ENCODE measurements at regions not wholly inside any gene's neighbourhood (a gene's known extent, or its start where the extent isn't known, plus 50 kb on each side); places are given as distances from the start of the nearest gene placed in this dataset.

DNA sequence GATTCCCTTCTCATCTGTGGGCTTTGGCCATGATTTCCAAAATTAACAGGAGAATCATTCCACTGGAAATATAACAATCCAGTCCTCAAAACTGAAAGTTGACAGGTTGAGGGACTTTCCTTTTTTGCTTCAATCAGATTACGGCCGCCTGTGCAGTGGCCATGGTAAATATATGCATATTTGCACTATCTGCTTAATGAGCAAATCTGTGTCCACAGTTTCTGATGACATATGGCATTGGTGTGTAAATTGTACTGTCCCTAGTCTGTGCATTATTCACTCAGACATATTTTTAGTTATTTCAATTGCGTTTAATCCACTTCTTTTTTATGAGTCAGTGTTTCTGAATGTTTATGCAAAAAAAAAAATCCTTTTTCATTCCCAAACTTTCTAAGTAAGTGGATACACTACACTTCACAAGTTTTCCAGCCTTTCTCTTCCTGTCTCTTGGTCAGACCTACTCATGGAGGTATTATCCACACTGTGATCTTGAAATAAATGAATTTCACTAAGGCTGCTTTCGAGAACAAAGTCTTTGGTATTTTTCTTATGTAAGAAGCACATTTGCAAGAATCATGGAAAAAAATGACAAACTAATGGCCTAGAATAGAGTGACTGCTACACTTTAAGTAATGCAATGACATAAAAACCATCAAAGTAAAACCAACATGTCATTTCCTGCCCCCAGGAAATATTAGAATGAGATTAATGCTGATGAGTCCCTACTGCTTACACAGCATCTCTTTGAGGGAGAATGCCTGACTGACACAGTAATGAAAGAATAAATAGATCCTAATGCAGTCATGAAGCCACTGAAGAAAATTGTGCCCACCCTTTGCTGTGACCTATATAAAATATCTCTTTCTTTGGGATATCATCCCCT lies 76.4 kb upstream of the MTNR1B start:
- ATAC-seq, result no peak
- no peak for DNase-seq

DNA sequence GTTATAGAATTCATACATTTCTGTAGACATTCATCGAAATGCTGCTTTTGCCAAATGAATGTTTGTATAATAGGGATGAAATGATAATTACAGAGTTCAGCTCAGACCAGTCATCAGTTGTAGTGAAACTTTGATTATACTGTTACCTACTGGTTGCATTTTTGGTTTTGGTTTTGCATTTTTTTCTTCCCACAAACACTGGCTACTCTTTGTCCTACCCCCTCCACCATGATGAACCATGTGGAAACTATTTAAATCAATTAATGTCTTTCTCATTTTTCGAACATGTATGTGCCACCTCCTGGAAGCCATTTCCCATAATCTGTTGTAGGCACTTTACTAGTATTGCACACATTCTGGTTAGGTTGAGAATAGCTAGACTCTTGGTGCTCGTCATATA lies 75.3 kb upstream of the MTNR1B start:
- no peak overlapping the region for H3K4me3 Mint-ChIP-seq
- no peaks in the 10 kb centered on the region for H3K9me3 Mint-ChIP-seq
- DNase-seq (no peak), ATAC-seq (no peak)
- no peaks in the 10 kb centered on the region for H3K27me3 Mint-ChIP-seq (ENCODE audit: low read depth)
- no peaks in the 10 kb centered on the region for H3K36me3 Mint-ChIP-seq (ENCODE audit: insufficient read depth)
- H3K4me1 Mint-ChIP-seq (ENCODE audit: low read depth), result no peaks in the 10 kb centered on the region

More for the DNA sequence above, 76.4 kb upstream of the MTNR1B start:
- Mint-ChIP-seq H3K4me3 (no peak overlapping the region), H3K27me3 (ENCODE audit: low read depth) (no peaks in the 10 kb centered on the region), H3K36me3 (ENCODE audit: insufficient read depth) (no peaks in the 10 kb centered on the region), H3K4me1 (ENCODE audit: low read depth) (no peaks in the 10 kb centered on the region), H3K9me3 (no peaks in the 10 kb centered on the region)

DNA sequence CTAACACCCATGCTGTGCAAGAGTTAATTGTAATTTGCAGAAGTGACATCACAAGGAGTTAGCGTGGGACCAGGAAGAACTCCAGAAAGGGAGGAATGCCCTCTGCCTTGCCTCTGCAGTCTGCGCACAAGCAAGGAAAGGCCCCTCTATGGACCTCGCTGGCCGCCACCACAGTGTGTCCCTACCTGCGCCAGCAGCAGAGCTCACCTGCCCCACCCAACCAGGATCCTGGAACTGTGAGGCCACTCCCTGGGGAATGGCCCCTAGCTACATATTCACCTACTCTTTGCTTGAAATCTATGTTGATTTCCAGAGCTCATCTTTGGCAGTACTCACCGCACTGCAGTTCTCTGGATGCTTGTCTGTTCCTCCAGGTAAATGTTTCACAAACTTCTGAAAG lies 72.0 kb upstream of the MTNR1B start:
- Mint-ChIP-seq H3K27me3 (ENCODE audit: low read depth) (no peaks in the 10 kb centered on the region), H3K36me3 (ENCODE audit: insufficient read depth) (no peaks in the 10 kb centered on the region), H3K9me3 (no peaks in the 10 kb centered on the region), H3K4me1 (ENCODE audit: low read depth) (no peaks in the 10 kb centered on the region), H3K4me3 (no peak overlapping the region)
- DNase-seq (no peak), ATAC-seq (no peak)

DNA sequence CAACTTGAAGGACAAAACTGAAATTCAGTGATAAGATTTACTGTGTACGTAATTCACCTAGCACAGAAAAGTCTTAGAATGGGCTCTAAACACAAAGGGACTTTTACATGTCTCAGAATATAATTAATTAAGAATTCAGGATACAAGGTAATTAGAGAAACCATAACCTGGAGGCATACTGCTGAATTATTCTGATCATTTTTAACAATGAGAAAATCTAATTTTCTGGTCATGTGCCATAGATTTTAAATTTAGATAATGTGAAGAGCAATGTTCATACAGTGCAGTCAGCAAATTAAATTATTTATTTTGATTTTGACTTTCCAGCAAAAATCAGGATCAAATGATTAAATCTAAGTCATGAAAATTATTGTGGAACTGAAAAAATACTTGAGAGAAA lies 67.0 kb upstream of the MTNR1B start:
- H3K27me3 Mint-ChIP-seq (ENCODE audit: low read depth), result peaks cover 2% of the 10 kb centered on the region
- no peaks in the 10 kb centered on the region for H3K9me3 Mint-ChIP-seq
- ATAC-seq (no peak), DNase-seq (no peak)
- no peaks in the 10 kb centered on the region for H3K4me1 Mint-ChIP-seq (ENCODE audit: low read depth)
- no peak overlapping the region for H3K4me3 Mint-ChIP-seq
- no peaks in the 10 kb centered on the region for H3K36me3 Mint-ChIP-seq (ENCODE audit: insufficient read depth)

DNA sequence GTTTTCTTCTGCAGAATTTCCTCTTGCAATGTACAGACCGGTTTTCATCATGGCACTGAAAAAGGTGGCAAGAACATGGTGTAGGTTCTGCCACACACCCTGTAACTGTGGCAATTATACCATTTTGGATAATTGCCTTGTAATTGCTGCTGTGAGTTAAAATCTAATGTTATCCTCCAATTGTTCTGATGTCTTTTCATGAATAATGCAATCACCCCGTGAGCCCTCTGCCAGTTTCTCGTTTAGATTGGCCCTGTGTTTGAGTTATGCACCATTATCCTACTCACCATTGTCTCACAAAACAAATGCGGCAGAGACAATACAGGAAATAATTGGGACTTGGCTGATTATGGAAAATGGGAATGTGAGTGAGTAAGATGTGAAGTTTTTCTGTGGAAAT lies 61.8 kb upstream of the MTNR1B start:
- peaks cover 4% of the 10 kb centered on the region for H3K9me3 Mint-ChIP-seq
- no peaks in the 10 kb centered on the region for H3K4me1 Mint-ChIP-seq (ENCODE audit: low read depth)
- no peak overlapping the region for H3K4me3 Mint-ChIP-seq
- H3K36me3 Mint-ChIP-seq (ENCODE audit: insufficient read depth), result no peaks in the 10 kb centered on the region
- no peak for DNase-seq
- peaks cover 2% of the 10 kb centered on the region for H3K27me3 Mint-ChIP-seq (ENCODE audit: low read depth)
- ATAC-seq, result no peak

DNA sequence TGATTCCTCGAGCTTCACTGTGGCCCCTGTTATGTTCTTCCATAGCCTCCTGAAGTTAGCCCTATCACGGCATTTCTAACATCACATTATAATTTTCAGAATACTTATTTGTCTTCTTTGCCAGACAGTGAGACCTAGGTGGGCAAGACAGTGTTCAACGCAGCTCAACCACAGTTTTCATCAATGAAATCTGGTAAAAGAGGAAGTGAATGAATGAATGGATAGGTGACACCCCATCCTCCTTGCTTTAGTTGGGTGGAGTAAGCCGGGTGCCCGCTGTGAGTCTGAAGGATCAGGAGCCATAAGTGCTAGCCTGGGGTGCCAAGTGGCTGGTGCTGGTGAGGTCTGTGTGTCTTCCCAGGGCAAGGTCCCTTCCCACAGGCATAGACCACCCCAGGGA lies 60.2 kb upstream of the MTNR1B start:
- H3K9me3 Mint-ChIP-seq, result peaks cover 4% of the 10 kb centered on the region

DNA sequence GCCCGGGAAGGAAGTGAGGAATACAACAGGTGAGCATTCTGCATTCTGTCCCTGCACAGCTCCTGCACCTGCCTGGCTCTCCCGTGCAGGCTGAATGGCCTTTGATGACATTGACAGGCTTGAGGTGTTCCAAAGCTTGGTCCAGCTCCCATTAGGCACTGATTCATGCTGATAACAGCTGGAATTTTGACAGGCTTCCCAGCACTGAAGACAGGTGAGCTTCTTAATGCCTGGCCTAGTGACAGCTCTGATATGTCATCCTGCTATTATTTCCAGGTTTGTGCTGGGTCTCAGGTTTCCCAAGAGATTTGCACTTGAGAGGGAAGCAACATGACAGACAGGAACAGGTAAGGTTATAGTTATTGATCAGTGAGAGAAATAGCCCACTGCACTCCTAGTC lies 58.0 kb upstream of the MTNR1B start:
- peaks cover 4% of the 10 kb centered on the region for H3K9me3 Mint-ChIP-seq
- no peak for ATAC-seq
- H3K27me3 Mint-ChIP-seq (ENCODE audit: low read depth), result peaks cover under 1% of the 10 kb centered on the region
- no peak for DNase-seq
- H3K4me1 Mint-ChIP-seq (ENCODE audit: low read depth), result no peaks in the 10 kb centered on the region
- H3K36me3 Mint-ChIP-seq (ENCODE audit: insufficient read depth), result no peaks in the 10 kb centered on the region
- H3K4me3 Mint-ChIP-seq, result no peak overlapping the region

More for the DNA sequence above, 60.2 kb upstream of the MTNR1B start:
- H3K4me1 Mint-ChIP-seq (ENCODE audit: low read depth), result no peaks in the 10 kb centered on the region
- DNase-seq (no peak), ATAC-seq (no peak)
- no peaks in the 10 kb centered on the region for H3K27me3 Mint-ChIP-seq (ENCODE audit: low read depth)
- H3K4me3 Mint-ChIP-seq, result no peak overlapping the region
- no peaks in the 10 kb centered on the region for H3K36me3 Mint-ChIP-seq (ENCODE audit: insufficient read depth)

DNA sequence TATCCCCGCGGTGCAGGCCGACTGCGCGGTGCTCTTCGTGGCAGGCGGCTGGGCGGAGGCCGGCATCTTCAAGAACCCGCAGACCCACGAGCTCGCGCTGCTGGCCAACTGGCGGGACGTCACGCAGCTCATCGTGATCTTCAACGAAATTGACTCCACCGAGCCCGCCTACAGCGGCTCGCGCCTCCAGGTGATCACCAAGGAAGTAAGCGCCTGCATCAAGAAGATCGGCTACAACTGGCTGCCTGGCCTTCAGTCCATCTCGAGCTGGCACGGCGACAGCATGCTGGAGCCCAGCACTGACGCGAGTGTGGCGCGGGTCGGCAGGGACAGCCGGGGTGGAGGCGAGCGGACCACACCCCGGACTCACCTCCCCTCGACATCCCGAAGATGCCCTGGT lies 53.9 kb upstream of the MTNR1B start:
- ATAC-seq (no peak), DNase-seq (no peak)
- no peak overlapping the region for H3K4me3 Mint-ChIP-seq
- peaks cover 2% of the 10 kb centered on the region for H3K27me3 Mint-ChIP-seq (ENCODE audit: low read depth)
- H3K9me3 Mint-ChIP-seq, result no peaks in the 10 kb centered on the region
- no peaks in the 10 kb centered on the region for H3K4me1 Mint-ChIP-seq (ENCODE audit: low read depth)
- H3K36me3 Mint-ChIP-seq (ENCODE audit: insufficient read depth), result no peaks in the 10 kb centered on the region

DNA sequence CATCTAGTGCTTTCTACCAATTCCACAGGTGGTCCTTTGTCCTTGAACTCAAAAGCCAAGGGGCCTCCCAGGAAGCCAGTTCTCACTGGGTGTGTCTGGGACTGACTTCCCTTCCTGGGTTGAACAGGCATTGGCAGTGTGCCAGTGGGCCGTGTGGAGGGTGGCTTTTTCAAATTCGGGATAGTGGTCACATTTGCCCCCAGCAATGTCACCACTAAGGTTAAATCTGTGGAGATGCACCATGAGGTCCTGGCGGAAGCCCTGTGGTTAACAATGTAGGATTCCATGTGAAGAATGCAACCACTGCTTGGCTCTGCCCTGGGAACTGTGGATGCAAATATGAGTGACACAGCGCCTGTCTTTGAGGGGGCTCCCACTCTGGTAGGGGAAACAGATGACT lies 53.2 kb upstream of the MTNR1B start:
- Mint-ChIP-seq H3K36me3 (ENCODE audit: insufficient read depth) (no peaks in the 10 kb centered on the region), H3K4me3 (no peak overlapping the region)
- DNase-seq, result no peak

DNA sequence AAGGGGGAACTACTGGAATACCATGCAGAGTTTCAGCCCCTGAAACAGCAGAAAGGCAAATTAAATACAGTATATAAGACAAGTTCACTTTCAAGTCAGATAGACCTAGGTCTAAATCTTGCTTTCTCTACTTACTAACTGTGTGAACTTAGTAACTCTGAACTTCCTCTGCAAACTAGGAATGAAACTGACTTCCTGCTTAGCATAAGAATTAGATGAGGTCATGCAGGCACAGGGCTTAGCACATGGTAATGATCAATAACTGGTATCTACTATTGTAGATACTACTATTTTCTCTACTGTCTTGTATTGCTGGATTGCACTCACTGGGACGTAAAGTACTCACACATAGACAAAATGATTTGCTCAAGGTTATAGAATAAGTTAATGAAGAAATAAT lies 51.5 kb upstream of the MTNR1B start:
- ATAC-seq (no peak), DNase-seq (no peak)
- Mint-ChIP-seq H3K27me3 (ENCODE audit: low read depth) (peaks cover 2% of the 10 kb centered on the region), H3K36me3 (ENCODE audit: insufficient read depth) (no peaks in the 10 kb centered on the region), H3K4me3 (no peak overlapping the region), H3K4me1 (ENCODE audit: low read depth) (no peaks in the 10 kb centered on the region), H3K9me3 (peaks cover 3% of the 10 kb centered on the region)

More for the DNA sequence above, 53.2 kb upstream of the MTNR1B start:
- Mint-ChIP-seq H3K4me1 (ENCODE audit: low read depth) (no peaks in the 10 kb centered on the region), H3K9me3 (no peaks in the 10 kb centered on the region), H3K27me3 (ENCODE audit: low read depth) (peaks cover 2% of the 10 kb centered on the region)
- ATAC-seq, result no peak

DNA sequence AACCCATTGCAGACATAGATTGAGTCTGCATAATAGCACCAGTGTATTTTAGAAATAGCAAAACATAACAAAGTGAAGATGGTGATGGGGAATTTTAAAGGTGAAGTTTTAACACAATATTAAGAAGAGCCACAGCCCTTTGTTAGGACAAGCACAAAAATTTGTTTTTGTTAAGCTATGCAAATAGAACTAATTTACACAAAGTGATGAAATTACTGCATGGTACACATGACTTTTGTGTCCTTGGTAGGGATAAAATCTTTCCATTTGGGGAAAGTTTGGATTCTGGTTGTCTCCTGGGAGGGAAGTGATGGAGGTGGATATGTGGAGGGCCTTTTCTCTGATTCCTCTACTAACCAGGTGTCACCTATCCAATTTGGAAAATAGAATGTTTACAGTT lies 50.4 kb upstream of the MTNR1B start:
- ATAC-seq (no peak), DNase-seq (no peak)
- no peaks in the 10 kb centered on the region for H3K36me3 Mint-ChIP-seq (ENCODE audit: insufficient read depth)
- H3K4me1 Mint-ChIP-seq (ENCODE audit: low read depth), result no peaks in the 10 kb centered on the region
- H3K4me3 Mint-ChIP-seq, result no peak overlapping the region
- peaks cover 4% of the 10 kb centered on the region for H3K9me3 Mint-ChIP-seq
- H3K27me3 Mint-ChIP-seq (ENCODE audit: low read depth), result peaks cover 2% of the 10 kb centered on the region

All from activated T-cell treated with anti-CD3 and anti-CD28 coated beads, Interleukin-2, amount 50 U/mL, for 4 hours (primary cell).